NCI-H460 (cell line): ENCODE measurements at regions not wholly inside any gene's neighbourhood (a gene's known extent, or its start where the extent isn't known, plus 50 kb on each side); places are given as distances from the start of the nearest gene placed in this dataset.

Experiments used
- DNase-seq: peaks from one replicate; pipeline ENCODE4 v3.0.0-alpha.2; 2016; ENCODE audit warnings: low read depth; ENCODE audit errors: extremely low read depth

DNA sequence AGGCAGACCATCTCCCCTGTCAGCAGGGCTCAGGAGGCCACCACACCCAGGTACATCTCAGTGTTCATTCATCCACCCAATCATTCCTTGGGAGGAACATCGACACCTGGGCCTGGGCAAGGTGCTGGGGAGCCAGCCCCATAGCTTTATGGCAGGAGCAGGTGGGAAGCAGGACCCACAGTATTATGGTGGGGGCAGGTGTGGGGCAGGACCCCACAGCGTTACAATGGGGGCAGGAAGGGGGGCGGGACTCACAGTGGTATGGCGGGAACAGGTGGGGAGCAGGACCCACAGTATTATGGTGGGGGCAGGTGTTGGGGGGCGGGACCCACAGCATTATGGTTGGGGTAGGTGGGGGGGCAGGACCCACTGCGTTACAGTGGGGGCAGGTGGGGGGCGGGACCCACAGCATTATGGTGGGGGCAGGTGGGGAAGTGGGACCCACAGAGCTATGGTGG lies 128.9 kb upstream of the HS6ST1 start:
- DNase-seq = no peak

DNA sequence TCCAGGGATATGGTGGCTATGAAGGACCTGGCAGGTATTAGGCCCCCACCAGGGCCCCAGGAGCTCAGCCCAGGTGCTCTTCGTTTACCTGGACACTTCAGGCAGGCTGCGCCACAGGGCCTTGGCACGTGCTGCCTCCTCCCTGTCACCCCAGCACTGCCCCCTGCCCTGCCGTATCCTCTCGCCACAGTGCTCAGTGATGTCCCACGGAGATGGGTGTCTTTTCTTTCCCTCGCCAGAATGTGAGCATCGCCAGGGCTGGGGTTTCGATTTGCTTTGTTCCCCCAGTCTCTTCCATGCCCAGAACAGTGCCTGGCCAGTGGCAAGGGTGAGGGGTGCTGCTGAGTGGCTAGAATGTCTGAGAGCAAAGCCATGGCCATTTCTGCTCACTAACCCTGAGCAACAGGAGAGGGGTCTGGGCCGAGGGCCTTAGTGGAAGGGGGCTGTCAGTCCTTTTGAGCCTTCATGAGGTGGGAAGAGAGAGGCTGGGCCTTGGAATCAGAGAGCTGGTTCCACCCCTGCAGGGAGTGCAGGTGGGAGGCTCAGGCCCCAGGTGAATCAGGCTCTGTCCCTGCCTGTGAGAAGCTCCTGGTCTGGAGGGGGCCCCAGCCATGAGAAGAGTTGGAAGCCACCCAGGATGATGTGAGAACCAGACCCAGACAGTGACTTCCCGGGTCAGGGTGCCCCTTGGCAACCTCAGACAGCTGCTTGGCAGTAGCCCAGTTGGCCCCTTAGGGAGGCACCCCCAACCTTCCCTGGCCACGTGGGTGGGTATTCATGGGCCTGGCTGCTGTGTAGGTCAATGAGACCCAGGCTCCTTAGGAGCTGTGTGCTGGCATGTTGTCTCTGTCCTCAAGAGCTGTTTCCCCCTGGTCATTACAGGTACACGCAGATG lies 129.9 kb upstream of the HS6ST1 start:
- DNase-seq = no peak

DNA sequence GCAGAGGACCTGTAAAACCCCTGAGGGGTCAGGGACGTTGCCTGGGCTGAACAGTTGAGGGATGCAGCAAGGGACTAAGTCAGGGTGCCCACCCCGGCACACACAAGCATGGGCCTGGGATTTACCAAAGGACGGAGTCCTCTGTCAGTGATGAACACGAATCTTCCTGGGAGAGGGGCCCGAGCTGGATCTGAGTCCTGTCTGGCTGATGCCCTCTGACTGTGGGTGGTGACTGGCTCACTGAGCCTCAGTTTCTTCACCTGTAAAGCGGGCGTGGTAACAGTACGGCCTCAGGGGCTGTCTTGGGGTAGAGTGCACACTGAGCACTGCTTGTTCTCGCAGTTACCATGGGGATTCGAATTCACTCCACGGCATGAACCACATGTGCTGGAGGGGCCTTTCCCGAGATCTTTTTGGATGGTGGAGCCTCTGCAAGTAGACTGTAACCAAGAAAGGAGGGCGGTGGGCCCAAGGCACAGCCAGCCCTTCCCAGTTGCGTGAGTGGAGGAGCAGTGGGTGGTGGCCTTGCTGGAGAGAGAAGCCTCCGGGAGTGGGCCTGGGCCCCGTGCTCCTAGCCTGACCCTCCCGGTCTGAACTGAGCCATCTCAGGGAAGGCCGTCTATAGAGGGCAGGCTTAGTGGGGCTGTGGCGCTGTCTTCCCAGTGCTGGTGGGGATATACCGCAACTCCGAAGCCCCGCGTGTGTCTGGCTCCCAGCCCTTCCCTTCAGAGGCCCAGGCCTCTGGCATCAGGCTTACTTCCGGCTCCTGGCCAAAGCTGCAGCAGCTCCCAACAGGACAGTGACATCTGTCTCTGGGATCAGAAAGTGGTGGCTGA lies 130.8 kb upstream of the HS6ST1 start:
- DNase-seq = no peak

DNA sequence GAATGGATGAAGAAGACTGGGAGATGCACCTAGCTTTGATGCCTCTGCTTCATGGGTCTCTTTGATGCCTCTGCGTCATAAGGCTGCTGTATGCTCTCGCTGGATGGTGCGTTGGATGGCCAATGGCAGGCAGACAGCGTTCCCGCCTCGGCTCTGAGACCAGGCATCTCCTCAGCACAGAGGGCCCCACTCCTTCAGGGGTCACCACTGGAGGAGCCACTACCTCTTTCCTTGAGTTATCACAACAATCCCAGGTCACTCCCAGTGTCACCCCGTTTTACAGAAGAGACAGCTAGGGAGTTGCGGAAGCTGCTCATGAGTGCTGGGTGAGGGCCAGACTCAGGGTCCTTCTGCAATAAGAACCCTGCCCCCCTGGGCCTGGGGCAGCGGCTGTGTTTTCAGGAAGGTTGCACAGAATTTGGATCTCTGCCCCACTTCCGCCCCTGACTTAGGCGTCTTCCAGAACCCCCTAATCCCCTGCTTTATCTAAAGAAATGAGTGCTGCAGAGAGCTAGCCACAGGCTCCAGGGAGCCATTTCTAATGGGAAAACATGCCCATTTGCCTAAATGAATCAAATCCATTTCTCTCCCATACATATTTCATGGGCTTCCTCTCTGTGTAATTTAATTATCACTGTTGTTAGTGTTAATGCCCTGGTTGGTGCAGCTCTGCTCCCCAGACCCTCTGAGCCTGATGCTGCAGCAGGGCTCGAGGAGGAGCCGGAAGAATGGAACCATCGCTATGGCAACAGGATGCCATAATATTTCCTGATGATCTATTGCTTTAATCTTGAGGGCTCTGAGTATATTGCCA lies 131.8 kb upstream of the HS6ST1 start:
- no peak for DNase-seq

DNA sequence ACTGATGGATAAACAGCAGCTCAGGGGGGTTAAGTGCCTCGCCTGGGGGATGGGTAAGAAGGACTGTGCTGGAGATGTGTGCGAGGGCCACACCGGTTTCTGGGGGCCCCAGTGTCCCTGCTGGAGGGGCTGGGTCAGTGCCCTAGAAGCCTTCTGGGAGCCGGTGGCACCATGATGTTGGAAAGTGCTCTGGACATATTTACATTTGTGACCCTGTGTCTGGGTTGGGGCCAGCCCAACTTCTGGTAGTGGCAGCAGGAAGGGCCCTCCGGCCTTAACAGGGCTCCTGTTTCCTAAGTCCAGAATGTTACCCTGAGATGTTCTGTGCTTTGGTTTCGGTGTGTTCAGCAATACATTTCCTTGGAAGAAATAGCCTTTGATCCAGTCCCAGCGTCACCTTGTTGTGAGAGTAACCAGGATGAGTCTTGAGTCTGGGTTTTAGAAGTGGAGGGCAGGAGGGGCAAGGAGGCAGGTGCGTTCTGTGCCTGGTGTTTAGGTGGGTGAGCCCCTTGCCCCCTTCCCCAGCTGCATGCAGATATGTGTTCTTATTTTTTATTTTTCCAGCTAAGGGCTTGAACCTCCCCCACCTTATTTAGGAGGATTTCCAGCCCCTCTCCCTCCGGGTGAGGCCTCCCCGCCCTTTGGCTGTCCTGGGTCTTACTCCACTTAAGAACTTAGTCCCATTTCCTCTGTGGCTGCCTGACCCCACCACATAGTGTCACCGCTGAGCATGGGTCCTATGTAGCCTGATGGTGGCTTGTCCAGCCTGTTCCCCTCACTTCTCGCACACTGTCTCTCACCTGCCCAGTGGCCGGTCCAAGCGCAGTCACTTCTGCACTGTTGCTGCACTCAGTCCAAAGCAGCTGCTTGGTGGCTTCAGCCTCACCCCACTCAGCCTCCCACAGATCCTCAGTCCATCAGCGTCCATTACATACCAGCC lies 132.7 kb upstream of the HS6ST1 start:
- DNase-seq = no peak

DNA sequence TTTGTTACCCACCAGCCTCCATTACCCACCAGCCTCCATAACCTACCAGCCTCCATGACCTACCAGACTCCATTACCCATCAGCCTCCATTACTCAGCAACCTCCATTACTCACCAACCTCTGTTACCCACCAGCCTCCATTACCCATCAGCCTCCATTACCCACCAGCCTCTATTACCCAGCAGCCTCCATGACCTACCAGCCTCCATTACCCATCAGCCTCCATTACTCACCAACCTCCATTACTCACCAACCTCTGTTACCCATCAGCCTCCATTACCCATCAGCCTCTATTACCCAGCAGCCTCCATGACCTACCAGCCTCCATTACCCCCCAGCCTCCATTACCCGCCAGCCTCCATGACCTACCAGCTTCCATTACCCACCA lies 133.3 kb upstream of the HS6ST1 start:
- no peak for DNase-seq

DNA sequence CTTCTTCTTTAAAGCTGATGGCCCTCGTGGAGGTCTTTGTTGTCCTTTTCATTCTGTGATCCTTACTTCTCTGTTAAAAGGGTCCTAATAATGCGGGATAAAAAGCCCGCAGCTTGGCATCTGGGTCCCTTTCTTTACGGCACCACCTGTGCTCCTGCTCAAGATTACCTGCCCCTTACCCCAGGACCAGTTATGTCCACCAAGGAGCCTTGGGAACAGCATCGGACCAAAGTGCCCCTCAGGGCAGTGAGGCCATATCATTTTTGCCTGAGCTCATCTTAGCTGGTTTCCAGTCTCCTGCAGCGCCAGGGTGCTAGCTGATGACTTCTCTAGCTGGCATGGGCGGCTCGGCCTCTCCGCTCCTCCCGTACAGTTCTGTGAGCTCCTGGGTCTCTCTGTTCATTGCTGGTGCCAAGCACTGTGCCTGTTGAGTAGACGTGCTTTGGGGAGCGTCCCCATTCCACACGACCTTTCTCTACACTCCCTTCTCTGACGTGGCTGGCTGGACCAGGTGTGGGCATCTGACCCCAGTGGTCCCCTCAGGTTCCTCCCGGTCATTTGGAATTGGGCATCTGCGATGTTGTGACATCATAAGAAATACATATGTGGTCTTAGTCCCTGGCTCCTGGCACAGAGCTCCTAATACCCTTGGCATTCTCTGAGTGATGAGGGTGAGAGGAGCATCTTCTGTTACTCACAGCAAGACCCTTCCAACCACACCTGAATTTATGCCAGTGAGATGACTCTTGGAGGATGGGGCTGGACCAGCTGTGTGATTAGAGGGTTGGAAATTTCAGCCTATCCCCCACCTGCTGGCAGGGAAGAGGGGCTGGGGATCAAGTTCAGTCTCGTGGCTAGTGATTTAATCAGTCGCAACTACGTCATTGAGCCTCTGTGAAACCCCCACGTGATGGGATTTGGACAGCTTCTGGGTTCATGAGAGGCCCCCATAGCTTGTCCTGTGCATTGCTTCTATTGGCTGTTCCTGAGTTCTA lies 134.2 kb upstream of the HS6ST1 start:
- DNase-seq = no peak

DNA sequence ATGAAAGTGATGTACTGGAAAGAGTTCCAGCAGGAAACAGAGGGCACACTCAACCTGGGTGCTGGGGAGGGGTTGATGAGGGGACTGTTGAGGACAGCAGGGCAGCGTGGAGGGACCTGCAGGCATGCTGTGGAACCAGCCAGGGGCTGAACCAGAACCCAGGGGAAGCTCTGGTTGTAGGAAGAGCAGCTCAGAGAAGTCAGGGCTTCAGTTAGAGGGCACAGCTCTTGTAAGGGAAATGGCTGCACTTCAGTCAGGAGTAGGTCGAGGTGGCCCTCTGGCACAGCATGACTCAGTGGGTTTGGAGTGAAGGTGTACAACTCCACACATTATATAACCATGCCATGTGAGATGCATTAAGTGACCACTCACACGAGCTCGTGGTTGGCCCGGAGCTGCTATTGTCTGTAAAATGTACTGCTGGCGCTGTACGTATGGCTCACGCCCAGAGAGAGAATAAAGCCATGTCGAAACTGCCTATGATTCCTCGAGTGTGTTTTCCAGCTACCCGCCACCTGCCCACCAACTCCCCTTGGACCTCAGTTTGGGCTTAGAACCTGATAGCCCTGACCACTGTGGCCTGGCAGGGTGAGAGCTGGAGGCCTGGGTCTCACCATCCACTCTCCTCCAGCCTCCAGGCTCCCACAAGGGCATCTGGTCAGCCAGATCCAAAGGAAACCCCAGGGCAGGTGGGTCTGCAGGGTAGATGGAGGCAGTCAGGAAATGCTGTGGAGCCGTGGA lies 136.5 kb upstream of the HS6ST1 start:
- DNase-seq = no peak

DNA sequence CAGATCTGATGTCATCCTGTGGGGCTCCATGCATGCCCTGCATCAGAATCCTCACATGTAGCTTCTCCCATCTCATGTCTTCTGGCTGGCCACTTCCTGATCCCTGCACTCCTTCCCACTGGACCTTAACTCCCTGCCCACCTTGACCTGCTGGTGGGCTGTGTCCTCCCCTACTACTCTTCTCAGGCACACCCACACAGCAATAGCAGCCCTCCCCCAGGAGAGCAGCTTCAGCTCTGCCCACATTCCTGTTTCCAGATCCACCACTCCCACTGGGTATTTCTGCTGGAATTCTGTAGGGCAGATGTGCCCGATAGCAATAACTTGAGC lies 137.0 kb upstream of the HS6ST1 start:
- DNase-seq = no peak

DNA sequence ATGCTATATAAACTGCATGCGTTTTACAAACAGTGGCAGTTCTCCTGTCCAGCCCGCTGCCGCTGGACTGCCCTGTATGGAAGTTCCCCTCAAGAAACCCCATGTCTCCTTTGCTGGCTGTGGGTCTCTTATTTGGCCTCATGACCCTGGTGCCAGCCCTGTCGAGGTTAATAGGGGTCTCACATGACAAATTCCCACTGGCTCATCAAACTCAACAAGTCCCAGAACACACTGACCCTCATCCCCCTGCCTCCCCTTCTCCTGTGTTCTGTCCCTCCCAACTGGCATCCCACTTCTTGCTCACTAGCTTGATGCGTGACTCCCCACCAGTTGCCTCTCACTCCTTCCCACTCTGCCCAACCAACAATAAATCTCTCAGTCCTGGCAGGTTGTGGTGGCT lies 137.6 kb upstream of the HS6ST1 start:
- DNase-seq = no peak

DNA sequence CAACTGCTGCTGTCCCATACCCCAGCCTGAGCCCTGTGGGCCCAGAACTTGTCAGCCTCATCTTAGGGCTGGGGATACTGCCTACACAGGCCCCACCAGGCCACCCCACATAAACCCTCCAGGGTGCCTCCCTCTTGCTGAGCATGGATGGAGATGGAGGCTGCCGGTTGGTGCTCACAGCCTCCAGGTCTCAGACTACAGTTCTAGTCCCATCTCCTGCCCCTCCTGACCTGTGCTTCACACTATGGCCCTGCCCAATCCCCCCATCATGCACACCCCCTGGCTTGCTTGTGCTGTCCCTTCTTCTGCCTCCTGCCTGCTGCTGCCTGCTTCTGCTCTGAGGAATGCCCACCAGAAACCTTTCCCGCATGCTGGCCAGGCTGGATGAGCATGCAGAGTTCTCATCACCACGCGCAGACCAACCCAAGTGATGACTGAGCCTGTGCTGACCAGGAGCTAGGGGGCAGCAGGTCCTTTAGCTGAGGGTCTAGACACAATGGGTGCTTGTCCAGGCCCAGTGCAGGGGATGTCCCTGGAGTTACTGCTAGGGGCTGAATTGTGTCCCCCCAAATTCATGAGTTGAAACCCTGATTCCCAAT lies 138.4 kb upstream of the HS6ST1 start:
- no peak for DNase-seq

DNA sequence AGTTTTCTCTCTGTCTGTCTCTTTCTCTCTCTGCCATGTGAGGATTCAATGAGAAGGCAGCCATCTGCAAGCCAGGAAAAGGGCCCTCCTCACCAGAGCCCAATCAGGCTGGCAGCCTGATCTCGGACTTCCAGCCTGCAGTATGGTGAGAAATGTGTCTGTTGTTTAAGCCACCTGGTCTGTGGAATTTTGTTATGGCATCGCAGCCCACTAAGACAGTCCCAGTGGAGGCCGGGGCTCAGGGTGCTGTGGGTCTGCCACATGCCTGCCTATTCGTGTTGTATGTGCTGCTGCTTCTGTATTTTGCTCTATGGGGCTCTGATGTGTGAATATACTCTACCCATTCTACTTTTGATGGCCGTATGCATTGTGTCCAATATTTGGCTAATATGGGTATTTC lies 139.0 kb upstream of the HS6ST1 start:
- DNase-seq = no peak

DNA sequence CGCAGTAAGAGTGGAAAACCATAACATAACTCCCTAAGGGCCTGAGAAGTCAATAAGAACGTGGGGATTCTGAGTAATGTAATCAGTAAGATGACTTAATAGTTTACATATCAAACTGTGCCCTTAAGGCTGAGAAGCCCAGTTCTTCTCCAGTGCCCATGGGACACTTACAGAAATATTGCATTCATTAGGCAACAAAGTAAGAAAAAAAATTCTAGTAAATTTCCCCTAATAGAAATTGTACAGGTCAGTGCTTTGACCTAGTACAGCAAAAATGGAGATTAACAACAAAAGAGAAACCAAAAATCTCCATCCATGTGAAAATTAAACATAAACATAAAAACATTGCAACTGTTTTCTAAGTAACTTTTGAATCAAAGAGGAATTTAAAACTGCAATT lies 139.8 kb upstream of the HS6ST1 start:
- DNase-seq = no peak

DNA sequence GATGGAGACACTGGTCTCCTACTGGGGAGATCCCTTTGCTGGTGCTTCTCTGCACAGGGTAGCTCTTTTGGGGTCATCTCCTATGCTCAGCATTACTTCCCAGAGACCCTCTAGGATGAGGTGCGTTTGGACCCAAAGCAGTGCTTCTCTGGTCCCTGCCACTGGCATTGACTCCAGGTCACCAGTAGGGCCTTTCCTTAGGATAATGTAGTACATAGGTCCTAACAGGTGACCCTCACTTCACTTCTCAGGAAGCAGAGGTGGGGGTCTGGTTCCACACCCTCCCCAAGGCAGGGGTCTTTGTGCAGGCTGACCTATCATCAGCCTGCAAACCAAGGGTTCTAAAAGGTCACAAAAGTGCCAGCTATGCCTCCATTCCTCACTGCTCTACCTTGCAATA lies 145.8 kb upstream of the HS6ST1 start:
- no peak for DNase-seq

DNA sequence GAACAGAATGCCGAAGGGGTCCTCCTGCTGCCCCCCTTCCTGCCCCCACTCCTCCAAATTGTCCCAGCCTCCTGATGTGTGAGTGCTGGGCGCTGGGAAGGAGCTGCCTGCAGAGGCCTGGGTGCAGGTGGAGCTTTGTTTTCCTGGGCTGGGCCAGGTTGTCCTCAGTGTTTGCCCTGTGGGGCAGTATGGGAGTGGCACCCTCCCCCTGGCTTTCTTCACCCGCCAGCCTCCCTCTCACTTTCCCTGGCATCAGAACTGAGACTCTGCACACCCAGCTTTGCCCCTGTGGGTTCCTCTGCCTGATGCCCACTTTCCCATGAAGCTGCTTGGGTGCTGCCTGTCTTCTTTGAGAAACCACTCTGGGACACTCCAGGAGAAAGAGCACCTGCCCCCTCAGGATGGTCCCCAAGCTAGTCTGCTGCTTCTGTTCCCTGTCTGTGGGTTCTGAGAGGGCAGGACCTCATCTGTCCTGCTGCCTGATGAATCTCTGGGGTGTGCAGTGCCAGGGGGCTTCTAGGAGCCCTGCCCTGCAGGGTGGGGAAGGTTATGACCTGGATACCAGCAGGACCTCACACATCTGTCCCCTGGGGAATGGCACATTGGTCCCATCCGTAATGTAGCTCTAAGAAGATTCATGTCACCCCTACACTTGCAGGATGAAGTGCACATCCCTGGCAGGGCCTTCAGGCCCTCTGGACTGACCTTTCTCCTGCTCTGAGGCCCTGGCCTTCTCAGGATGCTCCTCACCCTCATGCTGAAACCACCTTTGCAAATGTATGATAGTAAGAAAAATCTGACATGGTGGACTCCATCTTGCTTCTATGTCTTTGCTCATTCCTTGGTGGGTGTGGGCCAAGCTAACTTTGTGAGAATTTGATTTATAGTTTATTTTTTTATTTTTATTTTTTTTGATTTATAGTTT lies 146.8 kb upstream of the HS6ST1 start:
- DNase-seq = no peak

DNA sequence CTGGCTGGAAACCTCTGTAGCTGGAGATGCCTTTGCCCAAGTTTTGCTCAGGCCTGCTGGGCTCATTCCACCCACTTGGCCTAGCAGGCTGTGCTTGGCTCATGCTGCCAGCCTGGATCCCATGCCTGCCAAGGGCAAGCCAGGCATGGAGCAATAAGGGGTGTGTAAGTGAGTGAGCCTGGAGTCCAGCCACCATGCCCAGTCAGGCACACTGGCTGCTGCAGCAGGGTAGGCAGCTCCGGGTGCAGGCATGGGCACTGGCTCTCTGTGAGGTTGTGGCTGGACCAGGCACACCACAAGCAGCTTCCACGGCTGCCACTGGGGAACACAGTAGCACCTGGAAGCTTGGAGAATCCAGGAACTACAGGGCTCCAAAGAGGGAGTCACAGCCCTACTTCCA lies 147.7 kb upstream of the HS6ST1 start:
- DNase-seq = no peak

DNA sequence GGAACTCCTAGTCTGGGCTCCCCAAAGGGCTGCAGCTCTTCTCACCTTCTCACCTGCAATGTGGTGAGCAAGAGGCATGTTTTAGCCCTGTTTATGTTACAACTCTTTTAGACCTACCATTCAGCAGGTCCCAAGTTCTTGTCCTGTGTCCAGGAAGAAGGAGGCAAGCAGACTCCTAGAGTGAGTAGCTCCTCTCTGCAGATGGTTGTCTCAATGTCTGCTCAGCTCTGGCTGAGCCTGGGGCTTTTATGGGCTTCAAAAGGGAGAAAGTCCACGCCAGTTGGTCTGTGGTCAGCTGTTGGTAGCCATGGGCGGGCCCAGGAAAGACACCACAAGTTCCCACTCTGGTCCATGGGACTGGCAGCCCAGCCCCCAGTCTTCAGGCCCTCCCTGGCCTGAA lies 148.1 kb upstream of the HS6ST1 start:
- DNase-seq = no peak
